Fibroblast of skin of right quadriceps (primary cell): ENCODE measurements at regions not wholly inside any gene's neighbourhood (a gene's known extent, or its start where the extent isn't known, plus 50 kb on each side); places are given as distances from the start of the nearest gene placed in this dataset.

Experiments
- DNase-seq: peaks from one replicate; pipeline ENCODE4 v3.0.0-alpha.2; 2013

DNA sequence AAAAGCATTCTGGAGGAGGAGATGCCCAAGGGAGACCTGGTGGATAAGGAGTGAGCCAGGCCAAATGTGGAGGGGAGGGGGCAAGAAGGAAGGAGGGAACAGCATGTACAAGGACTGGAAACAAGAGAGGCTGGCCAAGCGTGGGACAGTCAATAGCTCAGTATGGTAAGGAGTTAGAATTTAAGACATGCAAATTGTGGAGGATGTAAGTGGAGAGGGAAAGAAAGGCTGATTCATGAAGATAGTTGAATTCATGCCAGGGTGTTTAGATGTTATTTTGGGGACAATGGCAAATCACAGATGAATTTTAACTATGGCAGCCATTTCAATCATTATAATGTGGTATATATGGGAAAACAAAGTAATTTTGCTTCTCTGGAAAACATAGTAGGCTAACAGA, 462.3 kb downstream of the MEIS1 start:
- DNase-seq, result peak; percentile 87

- DNase-seq, result peak; percentile 69
Observed at GRCh38 chr2:66897691-66898150, 462.8 kb downstream of the MEIS1 start.

DNA sequence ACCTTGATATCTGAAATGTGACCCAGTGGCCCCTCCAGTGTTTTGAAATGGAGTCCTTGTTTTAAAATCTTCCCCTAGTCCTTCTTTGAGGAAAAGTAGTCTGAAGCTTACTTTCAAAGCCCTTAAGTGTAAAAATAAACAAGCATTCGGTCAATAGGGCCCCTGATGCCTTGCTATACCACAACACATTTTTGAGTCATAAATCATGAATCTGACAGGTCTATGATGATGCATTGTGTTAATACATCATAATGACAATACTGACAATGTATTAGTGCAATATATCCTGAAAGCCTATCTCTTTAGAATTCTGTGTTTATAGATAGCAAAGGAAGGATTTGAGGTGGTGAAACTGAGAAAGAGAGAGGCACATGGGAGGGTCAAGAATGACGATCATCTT, 464.2 kb downstream of the MEIS1 start:
- DNase-seq, result no peak

- DNase-seq, result no peak
Observed at GRCh38 chr2:66899648-66900047, 464.7 kb downstream of the MEIS1 start.

DNA sequence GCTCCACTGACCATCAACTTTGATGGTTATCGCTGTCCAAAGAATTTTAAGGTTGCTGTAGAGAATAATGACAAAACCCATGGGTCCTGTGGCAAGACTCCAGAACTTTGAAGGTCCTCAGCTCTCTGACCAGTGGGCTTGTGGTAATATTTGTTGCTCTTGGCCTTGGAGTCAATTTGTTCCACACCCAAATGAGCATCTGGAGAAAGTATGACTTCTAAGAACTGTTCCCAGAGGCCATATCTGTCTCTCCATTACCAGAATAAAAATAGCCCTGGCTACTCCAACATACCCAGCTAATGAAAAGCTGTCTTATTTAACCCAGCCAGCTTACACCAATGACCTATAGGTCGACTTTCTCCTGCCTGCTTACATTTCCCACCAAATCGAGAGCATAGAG, 466.4 kb downstream of the MEIS1 start:
- no peak for DNase-seq

DNA sequence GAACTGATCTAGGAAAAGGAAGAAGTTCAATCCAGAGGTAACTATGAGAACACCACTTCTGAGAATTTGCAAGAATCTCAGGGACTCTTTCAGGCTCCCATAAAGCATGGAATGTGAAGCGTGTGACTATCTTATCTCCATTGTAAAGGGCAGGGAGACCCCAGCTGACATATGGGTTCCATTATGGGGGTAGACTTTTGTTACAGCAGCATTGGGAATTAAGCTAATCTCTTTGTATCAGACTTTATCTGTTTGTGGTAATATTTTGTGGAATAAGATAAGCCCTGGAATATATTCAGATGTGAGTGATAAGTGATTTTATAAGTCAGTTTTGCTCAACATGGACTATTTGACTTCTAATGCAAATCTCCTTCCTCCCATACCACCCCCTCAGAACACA, 468.3 kb downstream of the MEIS1 start:
- DNase-seq, result no peak

- no peak for DNase-seq
Observed at GRCh38 chr2:66903745-66904465, 469.0 kb downstream of the MEIS1 start.

- peak; percentile 50 for DNase-seq
Observed at GRCh38 chr2:66915237-66915636, 480.3 kb downstream of the MEIS1 start.

DNA sequence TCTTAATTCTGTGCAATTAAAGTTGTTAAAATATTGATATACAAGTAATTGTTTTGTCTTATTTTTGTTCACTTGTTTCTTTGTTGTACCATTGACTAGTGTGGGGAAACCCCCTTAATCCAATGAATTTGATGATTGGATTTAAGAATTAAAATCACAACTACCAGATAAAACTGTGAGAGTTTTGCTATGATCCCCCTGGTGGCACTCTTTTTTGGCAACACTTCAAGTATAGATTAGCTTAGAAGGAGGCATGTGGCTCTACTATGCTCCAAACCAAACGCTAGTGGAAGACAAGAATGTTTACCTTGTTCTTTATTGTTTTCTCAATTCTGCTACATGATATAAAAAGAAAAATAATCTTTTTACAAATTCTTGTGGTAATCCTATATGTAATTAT, 477.8 kb upstream of the ETAA1 start:
- DNase-seq, result no peak

DNA sequence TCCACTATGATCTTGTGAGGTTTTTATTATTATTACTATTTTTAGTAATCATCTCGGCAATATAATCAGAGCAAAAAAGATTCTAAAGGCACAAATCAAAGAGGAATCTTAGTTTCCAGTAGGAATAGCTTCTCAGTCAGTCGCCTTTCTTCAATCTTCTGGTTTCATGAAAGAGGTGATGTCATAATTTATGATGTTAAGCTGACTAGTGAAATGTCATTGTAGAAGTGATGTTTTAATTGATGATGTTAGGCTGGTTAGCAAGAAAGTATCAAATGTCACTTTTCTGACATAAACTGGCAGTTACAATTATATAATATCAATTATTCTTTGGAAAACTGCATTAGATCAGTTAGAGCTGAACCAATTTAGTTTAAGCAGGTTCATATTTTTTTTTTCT, 476.7 kb upstream of the ETAA1 start:
- no peak for DNase-seq

DNA sequence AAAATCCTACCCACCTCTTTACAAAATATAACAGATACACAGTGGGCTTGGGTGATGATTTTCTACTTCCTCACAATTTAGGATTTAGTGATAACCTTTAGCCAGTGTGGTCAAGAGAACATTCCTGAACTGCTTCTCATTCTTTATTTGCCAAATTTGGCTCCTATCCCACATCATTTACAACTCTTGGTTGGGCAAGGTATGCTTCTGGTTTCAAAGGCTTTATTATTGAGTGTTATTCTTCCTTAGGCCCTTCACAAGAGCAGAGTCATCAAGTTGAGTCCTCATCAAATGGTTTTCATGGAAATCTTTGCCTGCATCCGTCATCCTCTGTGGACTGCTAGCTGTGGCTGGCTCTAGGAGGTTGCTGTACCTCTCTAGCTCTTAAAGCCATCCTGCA, 472.0 kb upstream of the ETAA1 start:
- DNase-seq, result peak; percentile 85

DNA sequence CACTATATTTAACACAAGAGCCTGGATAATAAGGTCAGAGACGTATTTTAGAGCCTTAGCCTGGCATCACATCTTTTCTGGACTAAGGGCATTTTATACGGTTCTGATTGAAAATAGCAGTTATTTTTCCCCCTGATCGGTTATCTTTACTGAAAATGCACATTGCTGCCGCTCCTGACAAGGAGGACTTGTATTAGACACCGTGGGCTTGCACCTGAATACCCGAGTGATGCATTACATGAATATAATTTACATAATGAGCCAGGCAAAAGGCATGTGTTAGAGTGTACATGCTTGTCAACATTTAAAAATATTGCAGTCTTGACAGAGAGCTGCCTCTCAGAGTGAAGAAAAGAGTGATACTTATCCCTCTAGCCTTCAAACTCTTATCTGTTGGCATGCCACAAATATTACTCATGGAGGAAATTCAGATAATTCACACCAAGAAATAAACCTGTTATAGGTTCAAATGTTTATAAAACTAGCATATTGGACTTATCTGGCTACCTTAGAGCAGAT, 470.5 kb upstream of the ETAA1 start:
- no peak for DNase-seq

- peak; percentile 85 for DNase-seq
Observed at GRCh38 chr2:66929632-66930338, 467.3 kb upstream of the ETAA1 start.

DNA sequence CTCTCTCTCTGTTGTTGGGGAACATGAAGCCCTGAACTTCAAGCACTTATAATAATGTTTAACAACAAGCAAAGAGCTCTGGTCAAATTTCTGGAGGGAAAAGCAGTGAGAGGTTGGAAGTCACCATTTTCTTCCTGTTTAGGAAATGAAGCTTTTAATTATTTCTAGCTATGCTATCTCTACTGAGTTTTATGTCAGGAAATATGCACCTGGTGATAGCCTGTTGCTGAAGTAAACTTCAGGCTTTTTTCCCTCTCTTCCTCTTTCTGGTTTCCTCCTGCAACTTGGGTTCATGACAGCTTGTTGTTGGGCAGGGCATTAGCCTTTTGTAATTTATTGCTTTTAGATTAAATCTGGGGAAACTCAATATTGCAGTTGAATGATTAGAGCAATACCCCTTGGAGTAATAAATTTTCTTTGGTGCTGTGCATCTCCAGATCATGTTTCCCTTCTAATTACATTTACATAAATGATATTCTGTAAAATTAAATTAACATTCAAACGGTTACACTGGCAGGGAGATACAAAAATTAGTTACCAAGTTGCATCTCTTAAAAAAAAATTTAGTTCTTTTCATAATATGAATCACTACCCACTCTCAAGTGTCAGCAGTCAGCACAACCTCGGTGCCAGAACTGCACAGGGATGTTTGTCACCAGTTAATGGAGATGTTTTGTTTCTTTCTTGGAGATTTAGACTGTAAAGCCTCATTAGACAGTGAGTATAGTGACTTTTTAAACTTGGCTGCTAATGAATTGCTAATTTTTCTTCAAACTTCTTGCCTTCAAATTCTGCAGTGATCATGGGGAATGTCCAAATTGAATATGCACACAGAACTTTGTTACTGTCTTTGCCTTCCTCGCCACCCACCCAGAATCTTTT, 466.6 kb upstream of the ETAA1 start:
- DNase-seq, result no peak

DNA sequence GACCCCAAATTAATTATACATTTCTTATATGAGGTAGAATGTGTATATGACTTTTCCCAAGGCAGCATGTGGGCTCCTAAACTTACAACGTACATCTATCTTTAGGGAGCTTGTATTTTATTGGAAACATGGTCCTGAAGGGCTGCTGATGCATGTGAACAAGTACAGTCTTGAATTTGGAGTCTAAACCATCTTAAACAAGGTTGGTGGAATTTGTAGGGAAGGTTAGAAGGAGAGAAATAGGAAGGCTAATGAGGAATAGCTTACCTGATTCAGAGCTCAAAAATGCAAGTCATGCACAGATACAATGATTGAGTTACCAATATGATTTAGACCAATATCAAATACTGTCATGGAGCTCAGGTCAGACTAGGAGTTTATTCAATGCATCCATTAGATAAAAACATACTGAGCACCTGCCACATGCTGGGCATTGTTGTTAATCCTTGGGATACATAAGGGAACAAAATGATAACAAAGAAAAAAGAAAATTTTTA, 458.6 kb upstream of the ETAA1 start:
- no peak for DNase-seq

DNA sequence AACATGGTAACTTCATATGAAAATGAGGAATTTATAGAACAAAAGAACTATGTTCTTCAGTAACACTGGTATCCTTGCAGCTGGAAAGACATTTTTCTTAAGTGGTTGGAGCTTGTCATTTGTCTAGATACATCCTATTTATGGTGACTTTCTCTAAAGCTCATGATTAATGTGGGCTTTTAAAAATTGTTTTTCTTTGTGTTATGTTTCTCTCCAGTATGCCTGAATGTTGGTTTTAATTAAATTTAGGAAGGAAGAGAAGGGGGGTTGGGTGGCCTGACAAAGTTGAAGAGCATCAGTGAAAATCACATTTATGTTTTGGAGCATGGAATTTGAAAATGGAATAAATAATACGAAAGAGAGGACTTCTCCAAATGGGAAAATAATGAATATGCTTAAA, 457.1 kb upstream of the ETAA1 start:
- DNase-seq, result no peak

- DNase-seq, result no peak
Observed at GRCh38 chr2:66948234-66948633, 448.9 kb upstream of the ETAA1 start.

GRCh38 chr2:66957198-66957597, 439.9 kb upstream of the ETAA1 start:
- no peak for DNase-seq

- no peak for DNase-seq
Observed at GRCh38 chr2:66957677-66958076, 439.5 kb upstream of the ETAA1 start.

GRCh38 chr2:66960161-66960560, 437.0 kb upstream of the ETAA1 start:
- no peak for DNase-seq

GRCh38 chr2:66962716-66963115, 434.4 kb upstream of the ETAA1 start:
- DNase-seq, result no peak

DNA sequence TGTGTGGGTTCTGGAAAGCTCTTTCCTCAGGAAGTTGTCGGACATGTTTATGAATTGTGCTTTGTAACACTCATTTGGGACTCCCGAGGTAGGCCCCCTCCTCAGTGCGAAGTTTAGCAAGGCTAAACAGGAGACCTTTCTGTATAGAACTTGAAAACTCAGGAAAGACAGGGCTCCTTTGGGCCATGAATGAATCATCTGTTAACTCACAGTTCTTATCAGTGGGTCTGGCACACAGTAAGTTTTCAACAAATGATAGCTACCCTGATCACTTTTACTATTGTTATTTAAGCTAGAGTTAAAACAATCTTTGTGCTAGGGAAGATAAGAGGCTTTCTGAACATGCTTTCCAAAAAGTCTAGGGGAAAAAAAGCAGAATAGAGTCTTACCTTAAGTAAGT, 430.5 kb upstream of the ETAA1 start:
- DNase-seq, result no peak

- no peak for DNase-seq
Observed at GRCh38 chr2:66968946-66969345, 428.2 kb upstream of the ETAA1 start.
